ENCODE measurements at regions not wholly inside any gene's neighbourhood (a gene's known extent, or its start where the extent isn't known, plus 50 kb on each side); places are given as distances from the start of the nearest gene placed in this dataset.

DNA sequence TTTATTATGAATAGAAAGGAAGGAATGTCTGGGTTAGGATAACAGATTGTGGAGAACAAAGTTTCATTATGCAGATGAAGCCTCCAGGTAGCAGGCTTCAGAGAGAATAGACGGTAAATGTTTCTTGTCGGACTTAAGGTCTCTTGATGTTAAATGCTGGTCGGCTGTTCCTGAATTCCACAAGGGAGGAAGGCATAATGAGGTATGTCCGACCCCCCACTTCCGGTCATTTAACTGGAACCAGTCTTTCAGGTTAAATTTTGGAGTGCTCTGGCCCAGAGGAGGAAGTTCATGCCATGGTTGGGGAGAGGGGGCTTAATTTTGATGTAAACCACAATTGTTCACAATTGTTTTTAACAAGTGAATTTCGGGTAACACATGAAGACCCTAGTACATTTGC is 158.1 kb upstream of the VCX3A start:
- no peak for DNase-seq

- no peak for DNase-seq
Observed at GRCh38 chrX:6685489-6685888, 150.6 kb upstream of the VCX3A start.

- DNase-seq = no peak
Observed at GRCh38 chrX:6683353-6683752, 148.4 kb upstream of the VCX3A start.

- no peak for DNase-seq
Observed at GRCh38 chrX:6681521-6682145, 146.7 kb upstream of the VCX3A start.

GRCh38 chrX:6679988-6680387 is 145.1 kb upstream of the VCX3A start:
- DNase-seq = no peak

GRCh38 chrX:6679550-6679949 is 144.6 kb upstream of the VCX3A start:
- DNase-seq = no peak

DNA sequence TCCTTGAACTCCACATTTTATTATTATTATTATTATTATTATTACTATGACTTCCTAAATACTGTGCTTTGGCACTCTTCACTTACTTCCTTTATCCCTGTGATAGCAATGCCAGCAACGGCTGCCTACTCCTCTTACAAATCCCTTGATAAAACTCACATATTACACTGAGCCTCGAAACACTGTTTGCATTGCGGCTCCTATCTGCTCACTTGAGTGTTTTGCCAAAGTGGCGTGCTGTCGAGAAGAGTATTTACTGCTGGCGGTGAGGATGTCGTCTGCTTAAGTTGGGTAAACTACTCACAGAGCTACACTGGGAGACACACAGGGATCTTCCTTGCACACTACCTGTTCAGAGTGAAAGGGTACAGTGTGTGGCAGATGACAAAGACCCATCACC is 143.4 kb upstream of the VCX3A start:
- DNase-seq = peak; percentile 24

- no peak for DNase-seq
Observed at GRCh38 chrX:6674734-6675133, 139.8 kb upstream of the VCX3A start.

- DNase-seq = no peak
Observed at GRCh38 chrX:6667048-6667768, 132.3 kb upstream of the VCX3A start.

- no peak for DNase-seq
Observed at GRCh38 chrX:6666624-6667023, 131.7 kb upstream of the VCX3A start.

GRCh38 chrX:6661736-6662135 is 126.8 kb upstream of the VCX3A start:
- no peak for DNase-seq

GRCh38 chrX:6660567-6661264 is 125.8 kb upstream of the VCX3A start:
- no peak for DNase-seq

DNA sequence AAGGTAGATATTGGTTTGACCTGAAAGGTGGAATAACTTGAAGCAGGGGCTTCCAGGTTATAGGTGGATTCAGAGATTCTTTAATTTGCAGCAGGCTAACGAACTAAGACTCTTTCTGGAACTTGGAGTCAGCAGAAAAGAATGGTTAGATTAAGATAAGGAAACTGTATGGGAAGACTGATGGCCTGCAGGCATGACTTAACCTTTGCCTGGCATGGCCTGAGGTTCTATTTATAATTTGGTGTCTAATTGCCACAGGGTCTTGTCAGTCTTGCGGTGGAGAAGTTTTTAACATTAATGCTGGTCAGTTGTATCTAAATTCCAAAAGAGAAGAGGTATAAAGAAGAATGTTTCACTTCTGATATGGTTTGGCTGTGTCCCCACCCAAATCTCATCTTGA is 110.3 kb upstream of the VCX3A start:
- no peak for DNase-seq

GRCh38 chrX:6644411-6644810 is 109.5 kb upstream of the VCX3A start:
- DNase-seq = no peak

- no peak for DNase-seq
Observed at GRCh38 chrX:6640727-6641126, 105.8 kb upstream of the VCX3A start.

- DNase-seq = no peak
Observed at GRCh38 chrX:6614506-6614905, 79.6 kb upstream of the VCX3A start.

DNA sequence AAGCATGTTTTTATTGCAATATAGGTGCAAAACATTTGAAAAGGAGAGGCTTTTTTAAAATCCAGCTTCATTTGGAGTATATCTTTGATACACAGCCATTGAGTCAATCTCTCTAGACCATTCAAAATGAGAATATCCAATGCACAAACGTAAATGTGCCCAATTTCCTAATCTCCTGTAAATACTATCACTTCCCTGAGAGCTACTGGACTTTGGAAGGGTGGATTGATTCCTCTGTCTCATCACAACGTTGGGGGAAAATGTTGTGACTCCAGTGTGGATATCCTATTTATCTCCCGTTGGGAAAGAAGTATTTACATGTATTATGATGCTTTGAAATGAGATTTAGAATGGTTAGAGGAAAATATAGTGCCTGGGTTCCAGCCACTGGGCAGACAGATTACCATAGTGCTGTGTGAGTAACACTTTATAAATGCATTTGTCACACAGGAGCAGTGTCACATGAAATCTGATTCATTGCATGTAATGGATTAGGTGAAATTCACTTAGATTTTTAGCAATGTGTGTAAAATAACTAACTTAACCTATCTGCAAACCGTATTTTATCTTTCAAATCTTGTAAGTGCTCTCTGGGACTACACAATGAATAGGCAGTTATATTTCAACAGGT is 64.4 kb upstream of the VCX3A start:
- DNase-seq = no peak

Measured in DMS79 (cell line).